Mesenchymal stem cell (in vitro differentiated cells and primary cell): ENCODE measurements at regions not wholly inside any gene's neighbourhood (a gene's known extent, or its start where the extent isn't known, plus 50 kb on each side); places are given as distances from the start of the nearest gene placed in this dataset.

Experiments
- DNase-seq: peaks from one replicate; pipeline ENCODE4 v3.0.0-alpha.2; 2013
- H2AFZ ChIP-seq: one replicate; pipeline ENCODE4 v1.6.1; 2013; ENCODE audit warnings: low read depth, mild to moderate bottlenecking, control low read depth, inconsistent platforms, low read length, moderate library complexity
- H2AK5ac ChIP-seq: 2 replicates; pipeline ENCODE4 v1.6.1; 2013; ENCODE audit warnings: low read length, moderate library complexity, mild to moderate bottlenecking, inconsistent platforms; ENCODE audit not compliant: severe bottlenecking
- H2BK120ac ChIP-seq: one replicate; pipeline ENCODE4 v1.6.1; 2013; ENCODE audit warnings: low read depth, mild to moderate bottlenecking, inconsistent platforms, low read length, moderate library complexity
- H2BK12ac ChIP-seq, 2 experiments: one replicate each; pipeline ENCODE4 v1.6.1; 2013; ENCODE audit warnings: inconsistent platforms in 2 of 2, low read length in 2 of 2, mild to moderate bottlenecking in 2 of 2, moderate library complexity in 2 of 2, control low read depth in 1 of 2
- H2BK15ac ChIP-seq: one replicate; pipeline ENCODE4 v1.6.1; 2013; ENCODE audit warnings: mild to moderate bottlenecking, low read depth, inconsistent platforms; ENCODE audit not compliant: poor library complexity, severe bottlenecking
- H2BK5ac ChIP-seq: 2 replicates; pipeline ENCODE4 v1.6.1; 2013; ENCODE audit warnings: low read depth, mild to moderate bottlenecking, low read length, control low read depth, inconsistent platforms; ENCODE audit not compliant: poor library complexity, severe bottlenecking
- H3K14ac ChIP-seq, 2 experiments: one replicate each; pipeline ENCODE4 v1.6.1; 2013; ENCODE audit warnings: inconsistent platforms in 2 of 2, low read length in 2 of 2, control low read depth in 1 of 2, mild to moderate bottlenecking in 1 of 2, moderate library complexity in 1 of 2
- H3K18ac ChIP-seq, 2 experiments: one replicate each; pipeline ENCODE4 v1.6.1; 2013; ENCODE audit warnings: inconsistent platforms in 2 of 2, low read length in 2 of 2, control low read depth in 1 of 2, low read depth in 1 of 2, mild to moderate bottlenecking in 1 of 2
- H3K23ac ChIP-seq, 2 experiments: one replicate each; pipeline ENCODE4 v1.6.1; 2013; ENCODE audit warnings: inconsistent platforms in 2 of 2, low read length in 2 of 2, mild to moderate bottlenecking in 2 of 2, moderate library complexity in 2 of 2, control low read depth in 1 of 2
- H3K27ac ChIP-seq: 2 replicates; pipeline ENCODE4 v1.5.1; 2013; ENCODE audit warnings: mild to moderate bottlenecking, moderate library complexity, low read length, control low read depth, inconsistent platforms; ENCODE audit not compliant: poor library complexity, severe bottlenecking
- H3K27me3 ChIP-seq, 2 experiments: 2 replicates each; pipeline versions ENCODE4 v1.6.1 to v1.7.0; 2013; ENCODE audit warnings: low read length in 2 of 2, mild to moderate bottlenecking in 2 of 2, moderate library complexity in 2 of 2, control low read depth in 1 of 2, inconsistent platforms in 1 of 2; ENCODE audit not compliant: control insufficient read depth in 1 of 2, insufficient read depth in 1 of 2
- H3K36me3 ChIP-seq, 2 experiments: 2 replicates each; pipeline versions ENCODE4 v1.6.1 to v1.7.0; 2013; ENCODE audit warnings: low read length in 2 of 2, control low read depth in 1 of 2, inconsistent platforms in 1 of 2, low read depth in 1 of 2, mild to moderate bottlenecking in 1 of 2; ENCODE audit not compliant: insufficient read depth in 2 of 2, control insufficient read depth in 1 of 2
- H3K4ac ChIP-seq, 2 experiments: one replicate each; pipeline ENCODE4 v1.6.1; 2013; ENCODE audit warnings: inconsistent platforms in 2 of 2, low read length in 2 of 2, mild to moderate bottlenecking in 2 of 2, moderate library complexity in 2 of 2, control low read depth in 1 of 2, low read depth in 1 of 2
- H3K4me1 ChIP-seq: 2 replicates; pipeline ENCODE4 v1.6.1; 2013; ENCODE audit warnings: low read depth, low read length, control low read depth; ENCODE audit not compliant: control insufficient read depth, insufficient read depth
- H3K4me2 ChIP-seq: 2 replicates; pipeline ENCODE4 v1.6.1; 2013; ENCODE audit warnings: low read length, mild to moderate bottlenecking, inconsistent platforms; ENCODE audit not compliant: poor library complexity, severe bottlenecking
- H3K4me3 ChIP-seq, 2 experiments: 2 replicates each; pipeline versions ENCODE4 v1.5.1 to v1.7.0; 2013; ENCODE audit warnings: low read length in 2 of 2, mild to moderate bottlenecking in 2 of 2, control low read depth in 1 of 2, low read depth in 1 of 2; ENCODE audit not compliant: insufficient read depth in 1 of 2
- H3K79me1 ChIP-seq: replicated peaks from 2 replicates; pipeline ENCODE4 v1.6.1; 2013; ENCODE audit warnings: mild to moderate bottlenecking, control low read depth, low read length, inconsistent platforms; ENCODE audit not compliant: poor library complexity, severe bottlenecking
- H3K9ac ChIP-seq: 2 replicates; pipeline ENCODE4 v1.7.0; 2013; ENCODE audit warnings: mild to moderate bottlenecking, low read length, moderate library complexity
- H3K9me3 ChIP-seq: 2 replicates; pipeline ENCODE4 v1.7.0; 2013; ENCODE audit warnings: mild to moderate bottlenecking, low read length; ENCODE audit not compliant: control insufficient read depth
- H4K8ac ChIP-seq: one replicate; pipeline ENCODE4 v1.6.1; 2013; ENCODE audit warnings: inconsistent platforms, mild to moderate bottlenecking, low read length, moderate library complexity
- H4K91ac ChIP-seq: one replicate; pipeline ENCODE4 v1.6.1; 2013; ENCODE audit warnings: mild to moderate bottlenecking, low read length, inconsistent platforms
- WGBS: methylation state at CpG from one replicate; pipeline ENCODE4 v1.1.7; 2013; ENCODE audit warnings: mixed read lengths; 5-methylcytosine and 5-hydroxymethylcytosine counted together

DNA sequence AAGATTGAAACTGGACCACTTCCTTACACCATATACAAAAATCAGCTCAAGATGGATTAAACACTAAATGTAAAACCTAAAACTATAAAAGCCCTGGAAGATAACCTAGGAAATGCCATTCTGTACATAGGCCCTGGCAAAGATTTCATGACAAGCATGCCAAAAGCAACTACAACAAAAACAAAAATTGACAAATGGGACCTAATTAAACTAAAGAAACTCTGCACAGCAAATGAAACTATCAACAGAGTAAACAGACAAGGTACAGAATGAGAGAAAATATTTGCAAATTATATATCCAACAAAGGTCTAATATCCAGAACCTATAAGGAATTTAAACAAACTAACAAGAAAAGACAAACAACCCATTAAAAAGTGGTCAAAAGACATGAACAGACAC, 173.1 kb upstream of the CCDC54 start:
- H3K18ac ChIP-seq: no peak overlapping the region
- H3K23ac ChIP-seq: no peak overlapping the region
- no peaks in the 10 kb centered on the region for H3K9me3 ChIP-seq
- no peak overlapping the region for H3K4me2 ChIP-seq
- H3K79me1 ChIP-seq: no peaks in the 10 kb centered on the region
- H2BK12ac ChIP-seq: no peak overlapping the region
- H4K8ac ChIP-seq: no peak overlapping the region
- no peak overlapping the region for H2BK120ac ChIP-seq
- no peaks in the 10 kb centered on the region for H3K27me3 ChIP-seq
- H2AK5ac ChIP-seq: no peak overlapping the region
- no peak overlapping the region for H3K4me3 ChIP-seq
- no peak overlapping the region for H4K91ac ChIP-seq
- H2BK5ac ChIP-seq: no peak overlapping the region
- H3K9ac ChIP-seq: no peak overlapping the region
- H2BK15ac ChIP-seq: no peak overlapping the region
- no peak overlapping the region for H3K27ac ChIP-seq
- peaks cover 2% of the 10 kb centered on the region for H3K4me1 ChIP-seq
- no peaks in the 10 kb centered on the region for H3K36me3 ChIP-seq
- H3K14ac ChIP-seq: no peak overlapping the region
- H2AFZ ChIP-seq: no peak overlapping the region
- no peak overlapping the region for H3K4ac ChIP-seq
- DNase-seq: no peak

DNA sequence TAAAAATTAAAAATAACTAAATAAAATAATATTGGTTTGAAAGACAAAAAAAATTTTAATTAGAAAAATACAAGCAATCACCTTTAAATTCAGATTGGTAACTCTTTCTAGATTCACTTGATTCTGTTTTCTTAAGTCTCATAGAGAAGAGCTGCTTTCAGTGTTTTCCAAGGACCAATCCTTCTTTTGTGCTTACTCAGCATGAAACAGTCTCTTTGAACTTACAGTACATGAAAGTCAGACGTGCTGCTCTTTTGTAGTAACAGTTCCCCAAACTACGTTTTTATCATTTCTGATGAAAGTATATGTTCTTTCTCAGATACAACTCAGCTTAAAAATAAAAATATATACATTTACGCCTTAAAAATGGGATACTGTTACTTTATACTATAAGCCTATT, 171.9 kb upstream of the CCDC54 start:
- no peaks in the 10 kb centered on the region for H3K27me3 ChIP-seq

DNA sequence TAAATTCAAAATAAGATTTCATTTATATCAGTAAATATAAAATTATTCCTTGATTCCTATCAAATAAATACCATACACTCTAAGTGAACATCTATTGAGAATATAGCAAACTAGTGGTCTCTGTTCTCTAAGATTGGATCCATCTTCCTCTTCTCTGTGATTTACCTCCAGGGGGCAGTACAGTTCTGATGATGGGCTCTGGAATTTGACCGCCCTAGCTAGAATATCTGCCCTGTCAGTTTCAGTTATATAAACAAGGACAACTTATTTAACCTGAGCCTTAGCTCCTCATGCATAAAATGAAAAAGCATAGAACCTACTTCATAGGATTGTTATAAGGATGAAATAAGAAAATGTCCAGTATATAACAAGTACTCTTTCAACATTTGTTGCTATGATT, 171.1 kb upstream of the CCDC54 start:
- no peaks in the 10 kb centered on the region for H3K9me3 ChIP-seq
- H3K36me3 ChIP-seq: no peaks in the 10 kb centered on the region
- H3K23ac ChIP-seq: no peak overlapping the region
- no peak overlapping the region for H3K14ac ChIP-seq
- peak; percentile 72 for DNase-seq
- H3K79me1 ChIP-seq: no peaks in the 10 kb centered on the region
- no peak overlapping the region for H2BK120ac ChIP-seq
- no peak overlapping the region for H3K27ac ChIP-seq
- 10% methylated on average over 1 of the region's 1 CpG for WGBS
- H3K9ac ChIP-seq: no peak overlapping the region
- H3K4ac ChIP-seq: no peak overlapping the region
- H3K27me3 ChIP-seq: no peaks in the 10 kb centered on the region
- H3K18ac ChIP-seq: no peak overlapping the region
- H2BK5ac ChIP-seq: no peak overlapping the region
- no peak overlapping the region for H2BK12ac ChIP-seq
- no peak overlapping the region for H3K4me3 ChIP-seq
- no peak overlapping the region for H4K8ac ChIP-seq
- no peak overlapping the region for H4K91ac ChIP-seq
- H2AK5ac ChIP-seq: no peak overlapping the region
- no peak overlapping the region for H2BK15ac ChIP-seq
- H2AFZ ChIP-seq: no peak overlapping the region
- H3K4me2 ChIP-seq: no peak overlapping the region
- peaks cover 2% of the 10 kb centered on the region for H3K4me1 ChIP-seq

More for the DNA sequence above, 171.9 kb upstream of the CCDC54 start:
- no peak overlapping the region for H3K14ac ChIP-seq
- H3K4me1 ChIP-seq: peaks cover 2% of the 10 kb centered on the region
- H3K9me3 ChIP-seq: no peaks in the 10 kb centered on the region
- H4K91ac ChIP-seq: no peak overlapping the region
- H3K4me2 ChIP-seq: no peak overlapping the region
- DNase-seq: no peak
- H3K9ac ChIP-seq: no peak overlapping the region
- no peak overlapping the region for H2BK15ac ChIP-seq
- H4K8ac ChIP-seq: no peak overlapping the region
- H3K79me1 ChIP-seq: no peaks in the 10 kb centered on the region
- no peak overlapping the region for H2BK5ac ChIP-seq
- no peak overlapping the region for H3K4me3 ChIP-seq
- H3K23ac ChIP-seq: no peak overlapping the region
- H2BK12ac ChIP-seq: no peak overlapping the region
- H3K36me3 ChIP-seq: no peaks in the 10 kb centered on the region
- H2BK120ac ChIP-seq: no peak overlapping the region
- H3K18ac ChIP-seq: no peak overlapping the region
- no peak overlapping the region for H2AK5ac ChIP-seq
- no peak overlapping the region for H3K4ac ChIP-seq
- no CpG with 5 or more reads among the region's 3 CpGs for WGBS
- no peak overlapping the region for H3K27ac ChIP-seq
- H2AFZ ChIP-seq: no peak overlapping the region

DNA sequence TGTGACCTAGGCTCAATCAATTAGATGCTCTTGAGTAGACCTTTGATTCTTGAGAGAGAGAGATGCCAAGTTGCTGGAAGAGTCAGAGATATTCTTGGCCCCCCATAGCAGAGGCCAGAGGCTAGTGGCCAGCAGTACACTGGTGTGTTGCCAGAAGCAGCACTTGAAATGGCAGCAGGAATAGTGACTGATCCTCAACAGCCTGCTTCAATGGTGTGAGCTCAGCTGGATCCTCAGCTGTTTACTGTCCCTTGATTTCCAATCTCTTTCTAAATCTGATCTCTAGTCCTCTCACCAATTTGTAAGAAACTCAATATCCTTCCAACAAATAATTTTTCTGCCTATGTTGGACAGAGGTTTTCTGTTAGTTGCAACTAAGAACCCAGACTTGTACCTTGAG, 170.3 kb upstream of the CCDC54 start:
- Histone ChIP-seq H3K4ac (no peak overlapping the region), H3K4me1 (peaks cover 2% of the 10 kb centered on the region), H3K14ac (no peak overlapping the region), H3K27ac (no peak overlapping the region), H3K79me1 (no peaks in the 10 kb centered on the region), H2BK120ac (no peak overlapping the region), H3K9me3 (no peaks in the 10 kb centered on the region), H3K9ac (no peak overlapping the region), H2AK5ac (no peak overlapping the region), H2AFZ (no peak overlapping the region), H4K8ac (no peak overlapping the region), H3K4me3 (no peak overlapping the region), H3K4me2 (no peak overlapping the region), H4K91ac (no peak overlapping the region), H2BK15ac (no peak overlapping the region), H2BK5ac (no peak overlapping the region), H3K23ac (no peak overlapping the region), H2BK12ac (peak overlapping the region; percentile 89 to 93), H3K36me3 (no peaks in the 10 kb centered on the region), H3K18ac (peak overlapping the region; percentile 7 to 25), H3K27me3 (no peaks in the 10 kb centered on the region)
- peak; percentile 28 for DNase-seq
